ENCODE measurements at regions not wholly inside any gene's neighbourhood (a gene's known extent, or its start where the extent isn't known, plus 50 kb on each side); places are given as distances from the start of the nearest gene placed in this dataset.
"Not testable (repeated sequence)": the region's sequence is repeated elsewhere in the genome, so short reads cannot be mapped to it uniquely, and the experiment has no call there.

DNA sequence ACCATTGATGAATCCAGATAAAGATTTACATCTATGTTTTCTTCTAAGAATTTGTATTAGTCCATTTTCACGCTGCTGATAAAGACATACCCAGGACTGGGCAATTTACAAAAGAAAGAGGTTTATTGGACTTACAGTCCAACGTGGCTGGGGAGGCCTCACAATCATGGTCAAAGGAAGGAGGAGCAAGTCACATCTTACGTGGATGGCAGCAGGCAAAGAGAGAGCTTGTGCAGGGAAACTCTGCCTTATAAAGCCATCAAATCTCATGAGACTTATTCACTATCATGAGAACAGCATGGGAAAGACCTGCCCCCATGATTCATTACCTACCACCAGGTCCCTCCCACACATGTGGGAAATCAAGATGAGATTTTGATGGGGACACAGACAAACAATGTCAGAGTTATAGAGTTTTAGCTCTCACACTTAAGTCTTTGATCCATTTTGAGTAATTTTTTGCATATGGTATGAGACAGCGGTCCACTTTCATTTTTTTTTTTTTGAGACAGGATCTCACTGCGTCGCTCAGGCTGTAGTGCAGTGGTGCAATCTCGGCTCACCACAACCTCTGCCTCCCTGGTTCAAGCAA is 53.5 kb upstream of the JADE2 start:
- not testable (repeated sequence) for TF ChIP-seq FOXJ3 (CRISPR knock-in tag; IDR thresholded peaks at IDR 0.05; ENCODE audit: borderline replicate concordance); ZBTB21 (CRISPR knock-in tag; IDR thresholded peaks at IDR 0.05; ENCODE audit: borderline replicate concordance); ESRRA (CRISPR knock-in tag; IDR thresholded peaks at IDR 0.05; ENCODE audit: borderline replicate concordance); FOXP1 (CRISPR knock-in tag; IDR thresholded peaks at IDR 0.05; ENCODE audit: borderline replicate concordance); ETV6 (CRISPR knock-in tag; IDR thresholded peaks at IDR 0.05); SP1 (CRISPR knock-in tag; conservative IDR thresholded peaks at IDR 0.05)
- TF ChIP-seq, protein P1, sequence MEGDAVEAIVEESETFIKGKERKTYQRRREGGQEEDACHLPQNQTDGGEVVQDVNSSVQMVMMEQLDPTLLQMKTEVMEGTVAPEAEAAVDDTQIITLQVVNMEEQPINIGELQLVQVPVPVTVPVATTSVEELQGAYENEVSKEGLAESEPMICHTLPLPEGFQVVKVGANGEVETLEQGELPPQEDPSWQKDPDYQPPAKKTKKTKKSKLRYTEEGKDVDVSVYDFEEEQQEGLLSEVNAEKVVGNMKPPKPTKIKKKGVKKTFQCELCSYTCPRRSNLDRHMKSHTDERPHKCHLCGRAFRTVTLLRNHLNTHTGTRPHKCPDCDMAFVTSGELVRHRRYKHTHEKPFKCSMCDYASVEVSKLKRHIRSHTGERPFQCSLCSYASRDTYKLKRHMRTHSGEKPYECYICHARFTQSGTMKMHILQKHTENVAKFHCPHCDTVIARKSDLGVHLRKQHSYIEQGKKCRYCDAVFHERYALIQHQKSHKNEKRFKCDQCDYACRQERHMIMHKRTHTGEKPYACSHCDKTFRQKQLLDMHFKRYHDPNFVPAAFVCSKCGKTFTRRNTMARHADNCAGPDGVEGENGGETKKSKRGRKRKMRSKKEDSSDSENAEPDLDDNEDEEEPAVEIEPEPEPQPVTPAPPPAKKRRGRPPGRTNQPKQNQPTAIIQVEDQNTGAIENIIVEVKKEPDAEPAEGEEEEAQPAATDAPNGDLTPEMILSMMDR (IDR thresholded peaks at IDR 0.05), result not testable (repeated sequence)
